Right renal cortex interstitium (tissue), 3 donors: ENCODE measurements at regions not wholly inside any gene's neighbourhood (a gene's known extent, or its start where the extent isn't known, plus 50 kb on each side); places are given as distances from the start of the nearest gene placed in this dataset.
"Not testable (repeated sequence)": the region's sequence is repeated elsewhere in the genome, so short reads cannot be mapped to it uniquely, and the experiment has no call there.

Source experiments
- DNase-seq, 3 donors: peaks; one replicate each; pipeline ENCODE4 v3.0.0-alpha.2; 2013; ENCODE audit warnings: low read depth in 3 of 3, low spot score in 2 of 3

DNA sequence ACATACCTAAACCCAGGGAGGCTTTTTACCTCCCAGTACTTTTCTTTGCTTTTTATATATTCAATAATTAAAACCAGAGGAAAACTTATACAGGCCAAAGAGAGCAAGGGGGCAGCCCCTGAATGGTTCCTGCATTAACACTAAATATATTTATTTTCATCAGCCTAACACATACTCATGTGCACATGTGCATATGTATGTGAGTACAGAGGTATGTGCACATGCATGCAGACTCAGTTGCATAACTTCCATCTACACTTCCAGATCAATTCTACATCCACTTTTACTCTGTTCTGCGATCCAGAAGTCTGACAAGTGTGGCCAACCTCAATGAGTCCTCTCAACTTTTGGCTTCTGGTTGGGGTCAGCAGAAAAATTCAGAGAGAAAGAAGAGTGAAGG lies 794.2 kb downstream of the DHX35 start:
- no peak for DNase-seq

DNA sequence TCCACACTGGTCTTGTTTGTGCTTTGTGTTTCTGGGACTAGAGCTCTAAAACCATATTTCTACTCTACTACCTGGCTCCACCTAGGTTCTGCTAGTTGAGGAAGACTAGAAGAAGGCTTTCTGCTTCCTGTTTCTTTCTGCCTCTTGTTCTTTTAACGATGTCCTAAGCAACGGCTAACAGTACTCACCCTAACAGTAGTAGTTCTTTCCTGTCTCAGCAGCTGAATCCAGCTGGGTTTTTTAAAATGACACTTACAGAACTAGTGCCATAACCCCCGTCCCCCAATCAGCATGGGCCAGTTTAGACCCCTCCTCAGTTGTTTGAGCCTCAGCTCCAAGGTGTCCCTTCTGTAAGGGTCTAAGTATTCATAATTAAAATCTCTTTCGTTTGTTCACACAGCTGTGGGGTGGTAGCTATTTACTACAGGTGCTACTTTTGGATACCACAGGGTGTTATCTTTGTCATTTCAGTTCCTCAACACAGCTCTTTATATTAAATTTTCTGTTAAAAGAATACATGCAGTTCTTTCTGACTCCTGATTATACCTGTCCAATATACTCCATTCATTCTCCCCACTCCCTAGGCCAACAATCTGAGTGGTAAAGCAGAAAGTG lies 790.2 kb downstream of the DHX35 start:
- DNase-seq: no peak

GRCh38 chr20:39751557-39752137 lies 789.5 kb downstream of the DHX35 start:
- no peak for DNase-seq

DNA sequence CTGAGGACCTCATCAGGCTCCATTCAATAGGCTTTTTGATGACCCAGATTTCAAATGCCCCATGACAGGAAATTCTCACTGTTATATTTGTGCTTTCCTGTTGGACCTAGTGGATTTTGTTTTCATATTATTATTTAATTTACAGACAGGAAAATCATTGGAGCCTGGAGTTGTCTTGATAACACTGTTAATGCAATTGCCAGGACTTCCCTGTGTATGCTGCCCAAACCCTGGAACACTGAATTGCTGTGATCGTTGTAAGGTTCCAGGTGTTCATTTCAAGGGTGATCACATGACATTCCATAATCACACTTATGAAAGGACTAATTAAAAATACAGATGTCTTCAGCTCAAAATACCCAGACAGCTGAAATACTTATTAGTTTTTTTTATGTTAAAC lies 783.2 kb downstream of the DHX35 start:
- no peak for DNase-seq

- DNase-seq: no peak
Observed at GRCh38 chr20:39738651-39739050, 776.5 kb downstream of the DHX35 start.

DNA sequence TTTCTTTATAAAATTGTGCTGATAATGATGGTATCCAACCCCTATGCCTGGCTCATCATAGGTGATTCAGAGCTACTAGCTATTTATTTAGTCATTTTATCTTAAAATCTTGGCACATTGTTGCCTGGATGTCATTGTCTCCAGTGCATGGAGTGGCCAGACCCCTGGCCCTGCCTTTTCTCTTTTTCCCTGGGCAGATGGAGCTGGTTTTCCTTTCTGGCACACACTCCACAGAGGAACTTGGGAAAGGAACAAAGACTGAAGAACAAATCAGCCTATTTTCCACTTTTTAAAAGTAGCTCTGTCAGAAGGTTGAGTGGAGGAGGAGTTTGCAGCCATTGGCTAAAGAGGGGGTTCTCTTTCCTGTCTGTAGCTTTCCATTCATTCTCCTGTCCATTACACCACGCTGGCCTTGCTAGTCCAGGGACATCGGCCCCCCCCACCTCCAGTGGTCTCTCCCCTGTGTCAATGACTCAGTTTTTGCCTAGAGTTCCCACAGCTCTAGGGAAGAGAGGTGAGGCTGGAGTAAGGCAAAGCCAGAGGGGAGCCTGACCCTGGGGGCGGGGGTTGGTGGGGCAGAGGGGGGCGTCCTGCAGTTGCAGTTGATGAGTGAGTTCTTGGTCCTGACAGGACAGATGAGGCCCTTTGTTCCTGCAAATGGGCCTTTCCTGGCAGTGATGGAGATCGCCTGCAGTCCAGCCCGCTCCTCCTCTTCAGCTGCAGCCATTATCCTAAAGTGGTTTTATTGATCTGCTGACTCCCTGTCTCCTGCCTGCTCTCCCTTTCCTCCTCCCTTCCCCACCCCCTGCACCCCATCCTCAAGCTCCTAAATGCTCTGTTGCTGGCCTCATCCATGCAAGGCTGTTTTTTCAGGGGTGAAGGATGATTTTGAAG lies 774.5 kb downstream of the DHX35 start:
- no peak for DNase-seq

DNA sequence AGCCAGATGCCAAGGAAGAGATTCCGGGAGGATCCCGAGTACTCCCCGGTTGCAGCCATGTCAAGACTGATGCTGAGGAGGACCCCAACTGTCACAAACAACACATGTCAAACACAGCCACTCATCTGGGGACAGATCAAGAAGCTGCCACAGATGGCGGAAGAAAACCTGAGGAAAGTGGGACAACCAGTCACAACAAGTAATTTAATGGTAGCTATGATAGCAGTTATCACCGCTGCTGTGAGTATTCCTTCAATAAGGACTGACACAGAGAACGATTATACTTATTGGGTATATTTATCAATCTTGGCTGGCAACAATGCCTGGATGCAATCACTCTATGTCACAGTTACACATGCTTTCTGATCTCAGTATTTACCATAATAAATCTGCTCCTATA lies 763.4 kb downstream of the DHX35 start:
- not testable (repeated sequence) for DNase-seq

GRCh38 chr20:39719293-39719692 lies 757.1 kb downstream of the DHX35 start:
- DNase-seq: no peak

DNA sequence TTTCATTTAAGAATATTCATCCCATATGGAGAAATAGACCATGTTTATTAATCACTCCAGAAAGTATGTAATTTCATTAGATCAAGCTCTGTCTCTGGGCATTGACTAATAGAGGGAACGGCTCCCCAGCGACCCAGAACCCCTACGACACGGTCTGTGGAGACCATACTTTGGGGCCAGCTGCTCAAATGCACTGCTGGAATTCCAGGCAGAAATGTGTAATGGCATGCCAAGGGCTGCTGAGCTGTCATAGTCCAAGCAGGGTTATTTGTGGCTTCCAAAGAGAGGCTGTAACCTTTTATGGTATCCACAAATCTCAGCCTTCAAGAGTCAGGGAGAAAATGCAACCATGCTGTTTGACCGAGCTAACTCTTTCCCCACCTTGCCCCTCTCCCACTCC lies 755.8 kb downstream of the DHX35 start:
- peak in 1 of 3 donors; percentile 18 for DNase-seq

GRCh38 chr20:39716796-39717341 lies 754.7 kb downstream of the DHX35 start:
- no peak for DNase-seq

DNA sequence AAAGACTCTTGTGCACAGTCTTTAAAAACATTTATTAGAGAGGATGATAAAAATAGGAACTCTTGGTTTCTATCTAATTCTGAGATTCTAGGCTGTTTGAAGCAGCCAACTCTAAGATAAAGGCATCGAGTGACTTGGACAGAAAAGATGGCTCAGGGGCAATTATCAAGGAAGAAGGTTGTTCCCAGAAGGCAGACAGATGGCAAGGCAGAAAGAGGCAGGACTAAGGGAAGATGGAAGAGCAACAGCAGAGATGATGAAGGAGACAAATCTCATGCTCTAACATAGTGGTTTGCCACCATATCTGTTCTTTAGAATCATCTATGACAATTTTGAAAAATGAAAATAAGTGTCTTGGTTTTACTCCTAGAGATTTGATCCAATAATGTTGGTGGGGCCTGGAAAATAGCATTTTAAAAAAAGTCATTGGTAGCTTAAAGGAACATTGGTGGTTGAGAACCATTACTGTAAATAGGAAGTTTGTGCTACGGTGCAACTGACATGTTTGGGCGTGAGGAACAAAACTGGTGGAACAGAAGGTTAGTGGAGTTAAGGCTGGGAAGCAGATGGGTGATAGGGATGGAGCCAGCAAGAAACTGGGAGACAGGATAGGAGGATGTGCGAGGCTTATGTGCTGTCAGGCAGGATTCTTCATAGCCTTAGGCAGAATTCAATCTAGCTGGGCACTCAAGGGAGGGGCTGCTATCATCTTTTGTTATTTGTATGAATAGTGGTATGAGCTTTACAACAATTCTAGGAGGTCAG lies 751.1 kb downstream of the DHX35 start:
- no peak for DNase-seq

- DNase-seq: no peak
Observed at GRCh38 chr20:39706184-39706663, 744.1 kb downstream of the DHX35 start.

- no peak for DNase-seq
Observed at GRCh38 chr20:39705032-39705431, 742.9 kb downstream of the DHX35 start.

DNA sequence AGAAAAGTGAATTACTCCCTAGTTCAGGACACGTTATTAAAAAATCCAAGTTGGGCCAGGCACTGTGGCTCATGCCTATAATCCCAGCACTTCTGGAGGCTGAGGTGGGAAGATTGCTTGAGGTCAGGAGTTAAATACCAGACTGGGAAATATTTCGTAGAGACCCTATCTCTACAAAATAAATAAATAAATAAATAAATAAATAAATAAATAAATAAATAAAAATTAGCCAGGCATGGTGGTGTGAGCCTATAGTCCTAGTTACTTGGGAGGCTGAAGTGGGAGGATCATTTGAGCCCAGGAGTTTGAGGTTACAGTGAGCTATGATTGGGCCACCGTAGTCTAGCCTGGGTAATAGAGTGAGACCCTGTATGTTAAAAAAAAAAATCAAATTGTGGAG lies 741.2 kb downstream of the DHX35 start:
- DNase-seq: not testable (repeated sequence)

DNA sequence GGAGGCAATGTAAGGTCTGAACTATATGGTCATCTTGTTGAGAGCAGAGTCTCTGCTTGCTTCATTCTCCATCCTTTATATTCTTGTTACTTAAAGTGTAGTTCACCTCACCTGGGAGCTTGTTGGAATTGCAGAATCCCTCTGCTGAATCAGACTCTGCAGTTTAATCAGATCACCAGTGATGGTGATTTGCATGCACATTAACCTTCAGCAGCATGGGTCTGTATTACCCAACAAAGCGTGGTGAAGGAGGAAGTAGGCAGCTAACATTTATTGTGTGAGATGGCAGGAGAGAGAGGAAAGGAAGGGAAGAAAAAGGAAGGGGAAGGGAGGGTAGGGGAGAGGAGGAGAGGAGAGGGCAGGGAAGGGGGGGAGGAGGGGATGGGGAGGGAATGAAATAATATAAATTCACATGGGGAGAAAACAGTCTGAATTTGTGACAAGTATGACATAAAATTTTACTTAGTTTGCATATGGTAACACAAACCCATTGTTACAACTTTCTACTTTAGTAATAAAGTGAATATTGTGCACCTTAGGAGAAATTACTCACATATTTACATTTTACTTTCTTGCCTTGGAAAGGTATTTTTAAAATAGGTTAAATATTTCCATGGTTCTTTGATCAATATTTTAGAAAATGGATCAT lies 740.7 kb downstream of the DHX35 start:
- DNase-seq: no peak

DNA sequence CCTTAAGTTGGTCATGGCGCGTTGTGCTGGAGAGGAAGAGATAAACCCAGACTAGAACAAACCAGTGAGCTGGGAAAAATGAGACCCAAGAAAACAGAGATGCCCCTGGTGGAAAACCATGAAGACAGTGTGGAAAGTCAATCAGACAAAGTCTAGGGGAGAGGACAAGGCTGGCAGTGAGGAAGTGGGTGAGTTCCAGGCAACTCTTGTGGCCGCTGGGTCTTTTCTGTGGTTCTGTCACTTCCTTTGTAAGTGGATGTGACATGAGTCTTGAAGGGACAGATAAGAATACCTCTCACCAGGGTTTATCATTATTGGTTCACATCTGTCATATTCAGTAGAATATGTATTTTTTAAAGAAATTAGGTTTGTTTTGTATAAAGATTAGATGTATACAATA lies 738.4 kb downstream of the DHX35 start:
- no peak for DNase-seq

- DNase-seq: no peak
Observed at GRCh38 chr20:39699166-39699725, 737.1 kb downstream of the DHX35 start.

- DNase-seq: no peak
Observed at GRCh38 chr20:39698752-39699151, 736.6 kb downstream of the DHX35 start.

- no peak for DNase-seq
Observed at GRCh38 chr20:39691151-39691862, 729.2 kb downstream of the DHX35 start.
